Fibroblast of villous mesenchyme (primary cell): ENCODE measurements at regions not wholly inside any gene's neighbourhood (a gene's known extent, or its start where the extent isn't known, plus 50 kb on each side); places are given as distances from the start of the nearest gene placed in this dataset.

Experiments used
- DNase-seq: peaks from one replicate; pipeline ENCODE4 v3.0.0-alpha.2; 2010; ENCODE audit warnings: low read depth
- H3K4me3 ChIP-seq: 2 replicates; pipeline ENCODE4 v1.5.1; 2011; ENCODE audit warnings: low read depth, mild to moderate bottlenecking, low read length
- TF ChIP-seq, protein P1 (sequence below): IDR thresholded peaks from 2 replicates; pipeline ENCODE4 v1.5.1; 2012; ENCODE audit warnings: low read depth, mild to moderate bottlenecking, low read length; ENCODE audit not compliant: insufficient read depth

DNA sequence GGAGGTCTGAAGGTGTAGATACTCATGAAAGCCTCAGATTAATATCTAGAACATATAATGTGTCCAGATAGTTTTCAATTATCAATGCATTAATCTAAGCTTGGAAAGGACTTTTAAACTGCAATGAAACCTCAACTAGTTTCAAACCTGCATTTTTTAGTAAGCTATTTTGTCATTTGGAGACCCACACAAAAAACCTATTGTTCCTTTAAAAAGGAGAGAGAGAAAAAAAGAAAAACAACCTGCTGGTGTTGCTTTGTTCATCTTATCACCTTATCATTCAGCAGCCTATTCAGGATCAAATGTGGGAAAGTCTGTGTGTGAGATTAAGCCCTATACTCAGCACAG is 215.7 kb upstream of the PLEKHG7 start:
- H3K4me3 ChIP-seq, result no peak overlapping the region
- TF ChIP-seq, protein P1, sequence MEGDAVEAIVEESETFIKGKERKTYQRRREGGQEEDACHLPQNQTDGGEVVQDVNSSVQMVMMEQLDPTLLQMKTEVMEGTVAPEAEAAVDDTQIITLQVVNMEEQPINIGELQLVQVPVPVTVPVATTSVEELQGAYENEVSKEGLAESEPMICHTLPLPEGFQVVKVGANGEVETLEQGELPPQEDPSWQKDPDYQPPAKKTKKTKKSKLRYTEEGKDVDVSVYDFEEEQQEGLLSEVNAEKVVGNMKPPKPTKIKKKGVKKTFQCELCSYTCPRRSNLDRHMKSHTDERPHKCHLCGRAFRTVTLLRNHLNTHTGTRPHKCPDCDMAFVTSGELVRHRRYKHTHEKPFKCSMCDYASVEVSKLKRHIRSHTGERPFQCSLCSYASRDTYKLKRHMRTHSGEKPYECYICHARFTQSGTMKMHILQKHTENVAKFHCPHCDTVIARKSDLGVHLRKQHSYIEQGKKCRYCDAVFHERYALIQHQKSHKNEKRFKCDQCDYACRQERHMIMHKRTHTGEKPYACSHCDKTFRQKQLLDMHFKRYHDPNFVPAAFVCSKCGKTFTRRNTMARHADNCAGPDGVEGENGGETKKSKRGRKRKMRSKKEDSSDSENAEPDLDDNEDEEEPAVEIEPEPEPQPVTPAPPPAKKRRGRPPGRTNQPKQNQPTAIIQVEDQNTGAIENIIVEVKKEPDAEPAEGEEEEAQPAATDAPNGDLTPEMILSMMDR, result no peak
- no peak for DNase-seq

DNA sequence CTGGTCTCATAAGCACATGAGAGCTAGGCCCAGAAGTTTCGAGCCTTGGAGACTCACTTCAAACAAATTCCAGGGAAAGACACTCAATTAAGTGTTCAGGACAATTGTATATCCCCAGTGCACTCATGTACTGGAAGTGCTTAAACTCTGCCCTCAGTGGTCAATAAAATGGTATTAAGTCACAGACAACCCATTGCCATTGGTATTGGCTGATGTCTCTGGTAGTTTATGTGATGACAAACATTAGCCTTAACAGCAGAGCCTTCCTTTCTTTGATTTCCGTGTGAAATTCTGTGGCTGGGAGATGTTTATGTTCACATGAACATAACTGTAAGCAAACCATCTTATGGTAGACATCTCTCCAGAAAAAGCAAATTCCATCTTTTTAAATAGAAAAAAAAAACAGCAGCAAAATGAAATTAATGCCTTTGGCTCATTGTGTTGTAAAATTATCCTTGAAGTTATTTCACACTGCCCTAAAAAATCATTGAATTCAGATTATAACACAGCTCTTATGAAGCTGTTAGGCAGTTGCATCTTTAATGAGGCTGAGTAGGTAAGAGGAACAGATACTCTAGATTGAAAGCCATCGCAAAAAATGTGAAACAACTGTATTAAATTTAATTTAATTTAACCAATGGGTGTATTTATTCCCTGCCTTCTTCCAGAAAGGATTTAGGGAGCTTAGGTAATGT is 216.2 kb upstream of the PLEKHG7 start:
- H3K4me3 ChIP-seq, result no peak overlapping the region
- TF ChIP-seq, protein P1, result no peak
- DNase-seq, result peak; percentile 83

DNA sequence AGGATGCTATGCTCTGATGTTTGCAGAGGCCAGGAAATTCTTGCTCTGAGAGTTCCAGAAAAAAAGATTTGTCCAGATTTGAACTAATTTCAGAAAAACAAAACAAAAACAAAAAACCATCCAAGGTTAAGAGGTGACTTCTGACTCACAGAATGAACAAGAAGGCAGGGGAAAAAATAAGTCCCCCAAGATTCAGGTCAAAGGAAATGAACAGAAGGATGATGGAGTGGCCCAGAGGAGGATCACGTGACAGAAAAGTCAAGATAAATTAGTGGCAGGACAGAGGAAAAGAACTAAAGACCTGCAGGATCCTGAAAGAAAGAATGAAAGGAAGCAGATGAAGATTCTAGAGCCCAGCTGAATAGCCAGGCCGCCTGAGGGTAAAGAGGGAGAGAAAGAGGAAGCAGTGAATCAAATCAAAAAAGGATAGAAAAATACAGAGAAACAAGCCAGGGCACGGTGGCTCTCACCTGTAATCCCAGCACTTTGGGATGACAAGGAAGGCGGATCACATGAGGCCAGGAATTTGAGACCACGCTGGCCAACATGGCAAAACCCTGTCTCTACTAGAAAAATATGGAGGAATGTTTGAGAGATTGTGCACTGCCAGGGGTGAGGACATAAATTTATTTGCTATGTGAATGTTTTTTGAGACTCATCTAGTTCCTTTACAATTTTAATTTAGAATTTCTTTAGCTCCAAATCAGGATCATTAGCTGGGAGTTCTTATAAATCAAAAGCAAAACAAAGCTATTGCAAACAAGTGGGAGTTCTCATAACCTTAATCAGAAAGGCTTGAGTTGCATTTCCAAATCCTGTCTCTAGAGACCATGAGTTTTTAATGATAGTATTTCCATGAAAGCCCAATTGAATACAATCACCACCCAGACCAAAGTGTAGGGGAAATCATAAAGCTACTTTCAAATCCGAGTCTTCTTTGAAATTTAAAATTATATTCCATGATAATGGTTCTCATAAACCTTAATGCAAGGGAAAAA is 217.1 kb upstream of the PLEKHG7 start:
- no peak overlapping the region for H3K4me3 ChIP-seq
- DNase-seq, result peak; percentile 66
- TF ChIP-seq, protein P1, result no peak

DNA sequence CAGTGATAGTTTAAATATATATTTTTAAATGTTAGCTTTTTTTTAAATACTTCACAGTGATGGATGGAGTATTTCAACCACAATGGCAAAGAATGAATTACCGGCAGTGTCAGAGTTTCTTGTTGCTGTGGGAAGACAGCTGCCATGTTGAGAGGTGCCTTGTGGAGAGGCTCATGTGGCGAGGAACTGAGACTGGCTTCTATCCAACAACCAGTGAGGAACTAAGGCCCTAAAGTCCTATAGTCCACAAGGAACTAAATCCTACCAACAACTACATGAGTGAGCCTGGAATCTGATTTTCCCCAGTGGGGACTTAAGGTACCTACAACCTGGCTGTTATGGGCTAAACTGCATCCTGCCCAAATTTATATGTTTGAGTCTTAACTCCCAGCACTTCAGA is 220.2 kb upstream of the PLEKHG7 start:
- no peak for DNase-seq
- TF ChIP-seq, protein P1, result no peak
- H3K4me3 ChIP-seq, result no peak overlapping the region

DNA sequence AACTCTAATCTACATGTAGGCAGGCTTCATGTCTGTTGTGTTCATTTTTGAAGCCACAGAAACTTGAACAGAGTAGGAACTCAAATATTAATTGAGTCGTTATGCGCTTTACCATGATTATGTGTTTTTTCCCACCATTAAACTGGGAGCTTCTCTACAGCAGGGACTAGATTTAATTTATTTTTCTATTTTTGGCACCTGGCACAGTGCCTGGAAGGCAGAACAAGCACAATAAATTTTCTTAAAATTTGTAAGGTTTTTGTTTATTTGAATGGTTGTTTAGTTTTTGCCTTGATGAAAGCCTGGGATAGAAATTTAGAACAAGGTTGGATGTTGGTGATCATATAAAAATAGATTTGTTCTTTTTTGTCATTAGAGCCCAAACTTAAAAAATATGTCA is 221.7 kb upstream of the PLEKHG7 start:
- H3K4me3 ChIP-seq, result no peak overlapping the region
- TF ChIP-seq, protein P1, result no peak
- DNase-seq, result no peak

DNA sequence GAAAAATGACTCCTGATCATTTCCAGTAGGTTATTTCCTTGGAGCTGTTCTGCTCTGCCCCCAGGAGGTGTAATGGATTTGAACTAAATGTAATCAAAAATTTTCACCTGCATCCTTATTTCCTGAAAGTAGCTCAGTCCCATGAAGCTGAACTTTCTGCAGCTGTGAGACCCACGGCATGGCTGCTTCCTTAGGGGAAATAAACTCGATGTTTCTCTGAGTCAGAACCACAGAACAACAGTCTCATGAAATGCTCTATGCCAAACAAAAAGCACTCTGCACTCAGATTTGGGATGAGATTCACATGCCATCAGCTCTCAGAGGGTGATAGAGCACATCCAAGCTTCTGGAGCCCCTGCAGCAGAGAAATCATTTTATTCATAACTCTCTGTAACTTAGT is 224.1 kb upstream of the PLEKHG7 start:
- no peak overlapping the region for H3K4me3 ChIP-seq
- TF ChIP-seq, protein P1, result no peak
- DNase-seq, result no peak
